HG03045 (cell line): ENCODE measurements at regions not wholly inside any gene's neighbourhood (a gene's known extent, or its start where the extent isn't known, plus 50 kb on each side); places are given as distances from the start of the nearest gene placed in this dataset.

Source experiments
- ATAC-seq: cut with Tn5 transposase; IDR thresholded peaks from one replicate; pipeline ENCODE4 v1.9.1; 2021; ENCODE audit warnings: mild to moderate bottlenecking, moderate library complexity; ENCODE audit not compliant: unreplicated experiment

- ATAC-seq = no peak
These were observed 119.6 kb downstream of the CBLL2 start for GRCh38 chrX:22392133-22392948.

GRCh38 chrX:22395372-22395771, 122.7 kb downstream of the CBLL2 start:
- no peak for ATAC-seq

DNA sequence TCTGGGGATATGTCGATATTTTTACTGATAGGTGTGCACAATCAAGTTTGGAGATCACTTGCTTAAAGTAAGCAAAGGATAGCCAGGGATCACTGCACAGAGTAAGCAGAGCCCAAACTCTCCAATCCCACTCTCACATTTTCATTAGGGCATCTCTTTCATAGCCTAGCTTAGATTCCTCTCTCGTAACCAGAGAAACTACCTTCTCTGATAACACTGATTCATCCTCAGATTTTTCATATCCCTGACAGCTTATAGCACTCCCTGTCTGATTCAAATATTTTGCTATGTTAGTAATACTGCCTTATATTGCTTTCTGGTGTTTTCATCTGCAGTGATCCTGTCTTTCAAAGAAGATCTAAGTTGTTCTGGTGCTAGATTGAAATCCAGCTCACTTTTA, 123.7 kb downstream of the CBLL2 start:
- ATAC-seq = no peak

- ATAC-seq = no peak
These were observed 124.9 kb downstream of the CBLL2 start for GRCh38 chrX:22397566-22397965.

DNA sequence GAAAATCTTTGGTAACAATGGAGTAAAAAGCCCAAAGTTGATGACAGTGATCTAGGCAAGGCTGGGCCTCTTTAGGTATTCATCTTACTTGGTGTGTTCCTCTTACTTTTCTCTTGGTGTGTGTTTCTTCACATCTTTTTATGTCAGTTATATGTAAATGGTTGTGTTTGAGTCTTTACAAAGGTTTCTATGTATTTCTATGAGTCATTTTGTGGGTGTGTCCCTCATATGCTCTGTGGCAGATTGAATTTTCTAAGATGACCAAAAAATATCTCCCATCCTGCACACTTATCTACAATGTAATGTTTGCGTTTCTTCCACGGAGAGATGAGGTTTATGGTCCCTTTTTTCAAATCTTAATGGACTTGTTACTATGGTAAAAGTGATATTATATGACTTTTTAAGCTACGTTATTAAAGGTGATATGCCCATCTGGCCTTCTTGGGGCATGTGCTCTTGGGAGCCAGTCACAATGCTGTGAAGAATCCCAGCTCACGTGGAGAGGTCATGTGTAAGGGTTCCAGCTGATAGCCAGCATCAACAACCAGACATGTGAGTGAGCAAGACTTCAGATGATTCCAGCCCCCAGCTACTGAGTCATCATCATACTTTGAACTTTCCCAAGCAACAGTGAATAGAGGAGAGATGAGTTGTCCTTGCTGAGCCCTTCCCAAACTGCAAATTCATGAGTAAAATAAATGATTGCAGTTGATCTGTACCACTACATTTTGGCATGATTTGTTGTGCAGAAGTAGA, 126.9 kb downstream of the CBLL2 start:
- no peak for ATAC-seq

DNA sequence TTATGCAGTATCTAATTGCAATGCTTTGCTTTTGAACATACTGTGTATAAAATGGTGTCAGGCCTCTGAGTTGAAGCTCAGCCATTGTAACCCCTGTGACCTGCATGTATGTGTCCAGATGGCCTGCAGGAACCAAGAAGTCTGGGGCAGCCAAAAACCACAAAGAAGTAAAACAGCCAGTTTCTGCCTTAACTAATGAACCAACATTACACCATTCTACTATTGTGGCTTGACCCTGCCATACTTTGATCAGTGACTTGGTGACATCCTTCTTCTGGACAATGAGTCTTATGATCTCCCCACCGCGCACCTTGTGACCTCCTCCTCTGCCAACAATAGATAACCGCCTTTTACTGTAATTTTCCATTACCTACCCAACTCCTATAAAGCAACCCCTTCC, 131.6 kb downstream of the CBLL2 start:
- ATAC-seq = no peak

DNA sequence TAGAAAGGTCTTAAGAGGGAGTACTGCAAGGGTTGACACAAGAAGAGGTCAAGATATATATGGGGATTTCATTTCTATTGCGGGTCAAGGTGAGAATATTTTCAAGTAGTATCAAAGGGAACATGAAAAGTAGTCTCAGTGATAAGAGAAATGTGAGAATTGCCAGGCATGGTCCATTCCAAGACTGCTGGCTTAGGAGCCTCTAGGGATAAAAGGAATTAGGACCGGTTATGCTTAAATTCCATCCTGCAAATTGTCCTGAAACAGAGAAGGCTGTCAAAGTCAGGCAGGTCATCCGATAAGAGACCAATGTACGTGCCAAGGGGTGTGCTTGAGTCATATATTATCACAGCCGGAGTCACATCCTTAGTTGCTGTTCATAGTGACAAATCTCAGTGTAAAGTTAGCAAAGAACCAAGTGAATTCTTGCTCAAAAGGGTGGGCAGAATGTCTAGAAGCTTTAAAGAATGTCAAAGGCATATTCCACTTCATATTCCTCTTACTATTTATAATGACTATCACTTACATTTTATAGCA, 133.6 kb downstream of the CBLL2 start:
- ATAC-seq = no peak

DNA sequence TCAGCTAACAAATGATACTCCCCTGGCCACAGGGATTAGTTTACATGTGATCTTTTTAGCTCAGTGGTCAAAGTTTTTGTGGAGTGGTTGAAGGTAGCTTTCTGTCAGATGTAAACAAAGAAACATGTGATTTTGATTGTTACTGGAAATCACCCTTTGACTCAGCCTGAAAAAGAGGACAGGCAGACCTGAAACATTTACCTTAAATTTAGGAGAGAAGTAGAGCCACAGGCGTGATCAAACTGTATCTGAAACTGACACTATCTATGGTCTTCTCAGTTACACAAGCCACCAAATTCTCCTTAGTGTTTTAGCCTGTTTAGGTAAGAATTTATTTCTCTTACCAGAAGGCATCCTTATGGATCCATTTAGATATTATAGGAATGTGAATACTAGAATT, 136.7 kb downstream of the CBLL2 start:
- no peak for ATAC-seq

GRCh38 chrX:22424122-22424915, 151.6 kb downstream of the CBLL2 start:
- no peak for ATAC-seq

- ATAC-seq = no peak
These were observed 152.2 kb downstream of the CBLL2 start for GRCh38 chrX:22424919-22425318.

DNA sequence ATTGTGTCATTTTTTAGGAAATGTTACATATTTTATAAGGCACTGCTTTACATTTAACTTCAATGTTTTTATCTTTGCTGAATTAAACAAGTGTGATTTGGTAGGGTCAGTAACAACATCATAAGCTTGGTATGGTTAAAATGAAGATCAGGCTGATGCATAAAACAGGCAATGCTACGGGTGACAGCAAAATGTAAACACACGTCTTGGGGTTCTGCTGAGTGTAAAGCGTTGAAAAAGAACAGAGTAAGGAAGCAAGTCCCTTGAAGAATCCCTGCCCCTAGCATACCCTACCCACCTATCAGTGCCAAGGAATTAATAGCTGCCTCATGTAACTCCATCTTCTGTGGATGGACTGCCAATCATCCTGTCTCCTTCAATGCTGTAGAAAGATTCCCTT, 157.0 kb downstream of the CBLL2 start:
- ATAC-seq = no peak

DNA sequence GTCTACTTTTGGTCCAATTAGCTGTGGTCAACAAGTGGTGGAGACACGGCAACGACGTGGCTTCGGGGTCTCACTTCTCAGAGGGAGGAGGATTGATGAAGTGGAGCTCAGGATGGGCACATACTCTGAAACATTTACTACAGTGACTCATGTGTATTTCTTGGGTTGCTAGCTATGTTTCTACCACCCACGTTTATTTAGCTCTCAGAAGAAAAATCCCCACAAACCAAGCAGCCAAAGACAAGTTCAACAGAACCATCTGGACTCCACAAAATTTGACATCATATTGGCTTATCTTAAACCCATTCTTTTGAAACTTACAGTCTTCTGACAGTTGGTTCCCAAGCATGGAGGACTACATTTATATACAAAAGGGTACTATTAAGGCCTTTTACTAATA, 158.0 kb downstream of the CBLL2 start:
- ATAC-seq = no peak

DNA sequence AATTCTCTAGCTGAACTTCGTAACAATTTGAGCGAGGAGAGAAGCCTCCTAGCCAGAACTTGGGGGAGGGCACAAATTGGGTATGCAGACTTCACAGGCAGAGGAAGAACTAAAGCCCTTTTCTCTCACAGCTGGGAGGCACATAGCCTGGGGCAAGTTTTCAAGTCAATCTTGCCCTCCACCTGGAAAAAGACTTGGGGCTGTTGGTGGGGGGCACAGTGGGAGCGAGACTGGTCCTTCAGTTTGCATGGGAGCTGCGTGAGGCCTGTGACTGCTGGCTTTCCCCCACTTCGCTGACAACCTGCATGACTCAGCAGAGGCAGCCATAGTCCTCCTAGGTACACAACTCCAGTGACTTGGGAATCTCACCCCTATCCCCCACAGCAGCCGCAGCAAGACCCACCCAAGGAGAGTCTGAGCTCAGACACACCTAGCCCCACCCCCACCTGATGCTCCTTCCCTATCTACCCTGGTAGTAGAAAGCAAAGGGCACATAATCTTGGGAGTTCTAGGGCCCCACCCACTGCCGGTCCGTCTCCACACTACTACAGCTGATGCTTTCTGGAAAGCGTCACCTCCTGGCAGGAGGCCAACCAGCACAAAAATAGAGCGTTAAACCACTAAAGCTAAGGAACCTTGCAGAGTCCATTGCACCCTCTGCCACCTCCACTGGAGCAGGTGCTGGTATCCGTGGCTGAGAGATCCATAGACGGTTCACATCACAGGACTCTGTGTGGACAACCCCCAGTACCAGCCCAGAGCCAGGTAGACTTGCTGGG, 160.8 kb downstream of the CBLL2 start:
- no peak for ATAC-seq

- no peak for ATAC-seq
These were observed 173.2 kb downstream of the CBLL2 start for GRCh38 chrX:22445880-22446279.

- ATAC-seq = no peak
These were observed 190.2 kb downstream of the CBLL2 start for GRCh38 chrX:22462959-22463358.

- ATAC-seq = no peak
These were observed 194.9 kb downstream of the CBLL2 start for GRCh38 chrX:22467571-22467970.

GRCh38 chrX:22481436-22481835, 208.7 kb downstream of the CBLL2 start:
- ATAC-seq = no peak

GRCh38 chrX:22486296-22486695, 213.6 kb downstream of the CBLL2 start:
- ATAC-seq = no peak

GRCh38 chrX:22516893-22517292, 244.2 kb downstream of the CBLL2 start:
- no peak for ATAC-seq

GRCh38 chrX:22520128-22520828, 247.6 kb downstream of the CBLL2 start:
- ATAC-seq = no peak
